D721Med (cell line): ENCODE measurements at regions not wholly inside any gene's neighbourhood (a gene's known extent, or its start where the extent isn't known, plus 50 kb on each side); places are given as distances from the start of the nearest gene placed in this dataset.

Experiments
- DNase-seq: peaks from one replicate; pipeline ENCODE4 v3.0.0; 2011; ENCODE audit warnings: low spot score; ENCODE audit not compliant: insufficient read length
- FAIRE-seq: peaks from 2 replicates; lab custom pipeline; 2011; peaks lifted over from hg19 to GRCh38; lab: Jason Lieb, UNC
- TF ChIP-seq, protein P1 (sequence below): IDR thresholded peaks from 2 replicates; pipeline ENCODE4 v1.5.1; 2012; ENCODE audit warnings: mild to moderate bottlenecking, control low read depth; ENCODE audit not compliant: insufficient read depth; ENCODE audit errors: missing control alignments

DNA sequence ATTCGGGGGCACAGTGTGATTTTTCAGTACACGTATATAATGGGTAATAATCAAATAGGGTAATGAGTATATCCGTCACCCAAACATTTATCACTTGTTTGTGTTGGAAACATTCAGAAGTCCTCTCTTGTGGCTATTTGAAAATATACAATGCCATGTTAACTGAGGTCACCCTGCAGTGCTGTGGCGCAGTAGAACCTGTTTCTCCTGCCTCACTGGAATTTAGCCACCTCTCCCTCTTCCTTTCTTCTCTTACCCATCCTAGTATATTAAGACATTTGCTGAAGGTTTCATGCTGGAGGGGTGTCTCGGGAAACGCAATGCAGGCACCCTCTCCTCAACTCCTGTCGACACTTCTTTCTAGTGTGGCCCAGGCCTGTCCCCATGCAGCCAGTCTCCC, 425.3 kb upstream of the MKI67 start:
- DNase-seq (no peak), FAIRE-seq (no peak)
- TF ChIP-seq, protein P1, sequence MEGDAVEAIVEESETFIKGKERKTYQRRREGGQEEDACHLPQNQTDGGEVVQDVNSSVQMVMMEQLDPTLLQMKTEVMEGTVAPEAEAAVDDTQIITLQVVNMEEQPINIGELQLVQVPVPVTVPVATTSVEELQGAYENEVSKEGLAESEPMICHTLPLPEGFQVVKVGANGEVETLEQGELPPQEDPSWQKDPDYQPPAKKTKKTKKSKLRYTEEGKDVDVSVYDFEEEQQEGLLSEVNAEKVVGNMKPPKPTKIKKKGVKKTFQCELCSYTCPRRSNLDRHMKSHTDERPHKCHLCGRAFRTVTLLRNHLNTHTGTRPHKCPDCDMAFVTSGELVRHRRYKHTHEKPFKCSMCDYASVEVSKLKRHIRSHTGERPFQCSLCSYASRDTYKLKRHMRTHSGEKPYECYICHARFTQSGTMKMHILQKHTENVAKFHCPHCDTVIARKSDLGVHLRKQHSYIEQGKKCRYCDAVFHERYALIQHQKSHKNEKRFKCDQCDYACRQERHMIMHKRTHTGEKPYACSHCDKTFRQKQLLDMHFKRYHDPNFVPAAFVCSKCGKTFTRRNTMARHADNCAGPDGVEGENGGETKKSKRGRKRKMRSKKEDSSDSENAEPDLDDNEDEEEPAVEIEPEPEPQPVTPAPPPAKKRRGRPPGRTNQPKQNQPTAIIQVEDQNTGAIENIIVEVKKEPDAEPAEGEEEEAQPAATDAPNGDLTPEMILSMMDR, result no peak

DNA sequence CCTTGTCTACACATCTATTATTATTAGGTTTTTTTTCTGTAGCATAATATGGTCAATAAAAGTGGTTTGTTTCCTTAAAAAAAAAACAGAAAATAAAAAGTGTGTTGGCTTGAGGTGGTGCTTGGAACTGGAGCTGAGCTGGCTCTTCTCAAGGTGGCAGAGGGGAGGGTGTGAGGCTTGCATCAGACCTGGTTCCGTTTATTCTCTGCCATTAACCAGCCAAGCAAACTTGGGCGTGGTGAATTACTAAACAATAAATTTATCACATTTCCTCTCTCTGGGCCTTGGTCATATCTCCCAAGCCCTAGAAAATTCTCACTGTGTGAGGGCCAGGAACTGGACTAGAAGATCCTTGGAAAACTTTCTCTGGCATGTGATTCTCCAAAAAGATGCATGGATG, 427.5 kb upstream of the MKI67 start:
- no peak for DNase-seq
- FAIRE-seq, result no peak
- TF ChIP-seq, protein P1, result no peak

DNA sequence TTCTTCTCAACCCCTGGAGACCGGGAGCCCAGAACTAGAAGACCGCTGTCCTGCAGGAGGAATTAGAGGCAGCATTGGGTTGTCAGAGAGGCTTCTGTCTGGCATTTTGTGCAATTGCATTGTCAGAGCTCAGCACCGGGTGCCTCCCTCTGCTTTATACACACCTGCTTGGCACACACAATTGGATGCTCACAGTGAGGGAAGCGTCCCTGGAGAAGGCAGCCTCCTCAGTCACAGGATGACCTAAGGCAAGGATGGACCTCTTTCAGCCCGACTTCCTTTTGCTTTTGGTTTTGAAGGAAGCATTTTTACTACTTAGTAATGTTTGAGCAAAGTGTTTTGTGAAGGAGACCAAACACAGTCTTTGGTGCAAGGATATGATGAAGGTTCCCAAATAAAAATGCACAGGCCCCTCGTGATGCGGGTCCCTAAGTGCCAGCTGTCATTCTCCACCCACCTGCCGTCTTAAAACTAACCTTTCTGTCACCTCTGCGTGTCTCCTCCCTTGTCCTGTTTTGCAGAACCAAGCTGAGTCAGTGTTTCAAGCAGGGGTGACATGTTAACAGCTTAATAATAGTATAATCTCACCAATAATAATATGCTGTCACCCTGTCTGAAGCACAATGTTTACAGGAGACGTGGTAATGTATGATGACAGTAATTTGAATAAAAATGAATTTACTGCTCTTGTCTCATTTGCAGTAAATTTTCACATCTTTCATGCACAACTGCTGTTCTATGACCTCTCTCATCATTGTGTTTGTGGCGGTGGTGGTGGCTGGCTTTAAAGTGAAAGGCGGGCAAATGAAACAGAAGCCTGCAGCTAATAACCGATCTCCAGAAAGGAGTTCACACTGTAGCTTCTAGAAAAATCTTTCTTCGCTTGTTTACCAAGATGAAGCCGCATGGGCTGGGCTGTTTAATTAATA, 430.2 kb upstream of the MKI67 start:
- FAIRE-seq (no peak), DNase-seq (no peak)
- TF ChIP-seq, protein P1, result no peak

DNA sequence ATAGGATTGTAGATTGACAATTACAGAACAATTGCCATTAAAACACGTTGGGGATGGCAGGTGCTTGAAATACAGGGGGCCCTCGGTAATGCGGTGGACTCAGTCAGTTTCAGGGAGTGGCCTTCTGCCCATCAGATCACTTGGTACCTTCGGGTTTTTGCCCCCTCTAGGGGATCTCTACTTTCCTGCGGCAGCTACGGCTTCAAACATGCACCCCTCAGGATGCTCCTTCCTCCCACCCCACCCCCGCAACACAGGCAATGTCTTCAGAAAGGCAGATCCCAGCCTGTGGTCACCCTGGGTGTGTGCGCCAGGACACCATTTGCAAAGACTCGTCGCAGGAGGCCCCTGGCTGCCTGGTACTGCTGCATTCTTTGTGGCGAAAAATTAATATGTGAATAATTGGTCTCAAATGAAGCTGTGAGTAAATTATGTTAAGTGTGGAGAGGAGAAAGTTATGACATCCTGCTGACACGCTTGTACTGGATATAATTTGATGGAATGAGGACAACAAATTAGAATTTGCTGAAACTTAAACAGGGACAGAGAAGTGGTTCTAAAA, 431.0 kb upstream of the MKI67 start:
- TF ChIP-seq, protein P1, result no peak
- FAIRE-seq, result no peak
- no peak for DNase-seq

DNA sequence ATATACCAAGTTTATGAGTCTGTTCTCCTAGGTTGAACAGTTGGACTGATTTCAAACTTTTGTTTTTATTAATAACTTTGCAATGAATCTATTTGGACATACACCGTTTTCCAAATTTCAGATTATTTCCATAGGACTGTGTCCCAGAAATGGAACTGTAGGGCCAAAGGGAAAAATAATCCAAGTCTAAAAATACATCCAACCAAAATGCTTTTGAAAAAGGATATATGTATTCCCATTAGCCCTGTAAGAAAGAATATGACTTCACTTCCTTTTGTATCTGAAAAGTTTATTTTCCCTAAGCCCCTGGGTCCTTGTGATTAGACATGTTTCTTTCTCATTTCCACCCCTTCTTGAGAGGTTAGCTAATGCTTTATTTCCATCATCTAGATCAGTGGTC, 434.2 kb upstream of the MKI67 start:
- TF ChIP-seq, protein P1, result no peak
- FAIRE-seq, result no peak
- DNase-seq, result no peak

DNA sequence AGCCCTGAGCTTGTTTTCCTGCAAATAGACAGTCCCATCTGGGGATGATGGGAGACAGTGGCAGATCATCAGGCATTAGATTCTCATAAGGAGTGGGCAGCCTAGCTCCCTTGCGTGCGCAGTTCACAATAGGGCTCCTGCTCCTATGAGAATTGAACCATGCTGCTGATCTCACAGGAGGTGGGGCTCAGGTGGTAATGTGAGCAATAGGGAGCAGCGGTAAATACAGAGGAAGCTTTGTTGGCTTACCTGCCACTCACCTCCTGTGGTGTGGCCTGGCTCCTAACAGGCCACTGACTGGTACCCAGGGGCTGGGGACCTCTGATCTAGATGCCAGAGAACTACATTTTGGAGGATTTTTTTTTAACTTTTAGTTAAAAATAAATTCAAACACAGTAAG, 434.8 kb upstream of the MKI67 start:
- TF ChIP-seq, protein P1, result no peak
- FAIRE-seq (no peak), DNase-seq (no peak)

DNA sequence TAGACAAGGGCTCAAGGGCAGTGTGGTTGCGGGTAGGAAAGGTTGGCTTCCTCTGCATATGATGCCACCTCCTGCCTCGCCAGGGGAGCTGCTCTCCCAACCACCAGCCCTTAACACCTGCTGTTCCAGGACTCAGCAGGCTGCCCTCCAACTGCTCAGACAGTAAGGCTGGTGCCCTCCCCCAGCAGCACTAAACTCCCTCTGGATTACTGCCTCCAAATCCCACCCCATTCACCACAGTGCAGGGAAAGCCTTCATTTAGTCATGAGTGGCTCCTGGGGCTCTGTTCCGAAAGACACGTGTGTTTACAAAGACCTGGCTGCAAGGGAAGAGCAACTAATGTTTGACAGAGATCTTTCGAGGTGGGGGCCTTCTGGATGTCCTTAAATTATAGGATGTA, 437.2 kb upstream of the MKI67 start:
- DNase-seq, result no peak
- FAIRE-seq, result no peak
- TF ChIP-seq, protein P1, result no peak
